Medulla oblongata (tissue), 1 donor: ENCODE measurements at regions not wholly inside any gene's neighbourhood (a gene's known extent, or its start where the extent isn't known, plus 50 kb on each side); places are given as distances from the start of the nearest gene placed in this dataset.
"Not testable (repeated sequence)": the region's sequence is repeated elsewhere in the genome, so short reads cannot be mapped to it uniquely, and the experiment has no call there.

Experiments used
- DNase-seq: peaks from one replicate; pipeline ENCODE4 v3.0.0-alpha.2; 2015; ENCODE audit errors: extremely low spot score

DNA sequence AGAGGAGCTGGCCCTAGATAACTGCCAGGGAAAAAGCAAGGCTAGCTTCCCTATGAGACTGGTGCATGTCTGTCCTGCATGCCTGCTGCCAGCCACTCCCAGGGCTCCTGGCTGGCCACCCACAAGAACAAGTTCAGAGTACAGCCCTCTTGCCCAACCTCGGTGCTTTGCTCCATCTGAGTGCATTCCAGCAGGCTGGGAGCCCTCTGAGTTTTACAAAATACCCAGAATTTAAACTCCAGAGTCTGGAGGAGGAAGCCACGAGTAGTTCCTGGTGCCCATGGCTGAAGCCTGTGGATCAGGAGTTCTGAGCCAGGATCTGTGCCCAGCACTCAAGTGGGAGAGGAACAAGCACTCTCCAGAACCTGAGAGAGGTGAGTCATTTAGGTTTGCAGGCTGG, 111.6 kb downstream of the MAGEE2 start:
- DNase-seq = no peak

DNA sequence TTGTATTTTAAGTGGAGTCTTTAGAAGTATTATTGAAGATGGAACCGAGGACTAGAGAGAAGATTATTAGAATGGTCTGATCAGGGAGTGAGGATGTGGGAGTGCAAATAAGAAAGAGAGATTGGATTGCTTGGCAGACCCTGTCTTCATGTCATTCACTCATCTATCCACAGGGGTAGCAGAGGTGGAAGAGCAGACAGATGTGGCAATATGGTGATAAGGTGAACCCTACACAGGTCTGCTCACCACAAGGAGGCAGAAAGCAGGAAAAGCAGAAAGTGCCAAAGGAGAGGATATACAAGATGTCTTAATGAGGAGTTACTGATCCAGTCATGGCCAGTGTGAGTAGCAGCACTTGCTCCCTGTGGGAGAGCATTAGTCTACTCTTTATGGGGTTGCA, 129.4 kb downstream of the MAGEE2 start:
- DNase-seq = no peak

- no peak for DNase-seq
These were observed 127.0 kb upstream of the ZDHHC15 start for GRCh38 chrX:75649829-75650228.

- DNase-seq = no peak
These were observed 126.2 kb upstream of the ZDHHC15 start for GRCh38 chrX:75648803-75649588.

DNA sequence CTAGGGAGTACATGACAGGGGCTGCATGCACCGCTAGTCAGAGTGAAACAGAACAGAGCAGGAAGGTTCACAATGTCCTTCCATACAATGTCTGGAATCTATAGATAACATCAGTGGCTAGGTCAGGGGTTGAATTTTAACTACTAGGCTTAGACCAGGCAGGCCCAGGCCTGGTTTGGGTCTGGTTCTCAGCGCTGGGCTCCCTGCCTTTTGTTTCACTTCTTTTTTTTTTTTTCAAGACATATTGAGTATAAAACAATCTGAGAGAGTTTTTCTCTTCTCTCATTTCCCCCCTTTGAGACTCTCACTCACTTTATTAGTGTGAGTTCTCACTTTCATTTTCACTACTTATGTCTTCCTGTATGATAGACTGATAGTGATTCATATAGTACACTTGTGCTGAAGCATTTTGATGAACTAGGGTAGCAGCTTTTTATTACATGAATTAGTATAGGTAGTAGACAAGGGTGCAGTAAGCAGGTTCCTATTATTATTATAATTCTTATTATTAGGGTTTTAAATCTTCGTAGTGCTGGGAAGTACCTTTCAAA, 120.0 kb upstream of the ZDHHC15 start:
- DNase-seq = no peak

- peak; percentile 2 for DNase-seq
These were observed 115.5 kb upstream of the ZDHHC15 start for GRCh38 chrX:75638332-75638731.

DNA sequence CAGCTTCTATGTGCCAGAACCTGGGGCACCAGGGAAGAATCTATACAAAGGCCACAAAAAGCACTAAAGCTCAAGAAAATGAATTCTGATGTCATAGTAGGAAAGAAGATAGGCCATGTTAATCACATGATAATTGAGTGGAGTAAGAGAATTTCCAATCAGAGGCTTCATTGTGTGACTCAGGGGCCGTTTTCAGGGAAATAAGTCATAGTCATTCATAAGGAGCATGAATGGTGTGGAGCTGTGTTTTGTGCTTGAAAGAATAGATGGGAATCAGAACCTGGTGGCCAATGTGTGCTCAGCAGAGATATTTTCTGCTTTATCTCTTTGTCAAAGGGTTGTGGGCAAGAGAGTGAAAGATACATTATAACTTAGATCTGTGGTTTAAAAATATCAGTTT, 102.4 kb upstream of the ZDHHC15 start:
- peak; percentile 2 for DNase-seq

DNA sequence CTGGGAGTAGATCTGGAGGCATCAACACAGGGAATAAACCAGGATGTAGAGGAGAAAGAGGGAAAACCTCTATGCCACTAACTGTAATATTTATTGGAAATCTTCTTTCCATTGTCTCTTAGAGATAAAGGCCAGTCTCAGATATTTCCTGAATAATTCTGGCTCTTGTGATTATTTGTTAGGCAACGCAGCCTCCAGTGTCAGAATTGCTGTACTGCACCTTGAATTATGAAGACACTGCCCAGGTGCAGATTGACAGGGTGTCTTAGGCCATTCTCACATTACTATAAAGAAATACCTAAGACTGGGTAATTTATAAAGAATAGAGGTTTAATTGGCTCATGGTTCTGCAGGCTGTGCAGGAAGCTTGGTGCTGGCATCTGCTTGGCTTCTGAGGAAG, 100.7 kb upstream of the ZDHHC15 start:
- no peak for DNase-seq

GRCh38 chrX:75609406-75609805, 86.6 kb upstream of the ZDHHC15 start:
- DNase-seq = no peak

GRCh38 chrX:75603833-75604232, 81.0 kb upstream of the ZDHHC15 start:
- peak; percentile 37 for DNase-seq

DNA sequence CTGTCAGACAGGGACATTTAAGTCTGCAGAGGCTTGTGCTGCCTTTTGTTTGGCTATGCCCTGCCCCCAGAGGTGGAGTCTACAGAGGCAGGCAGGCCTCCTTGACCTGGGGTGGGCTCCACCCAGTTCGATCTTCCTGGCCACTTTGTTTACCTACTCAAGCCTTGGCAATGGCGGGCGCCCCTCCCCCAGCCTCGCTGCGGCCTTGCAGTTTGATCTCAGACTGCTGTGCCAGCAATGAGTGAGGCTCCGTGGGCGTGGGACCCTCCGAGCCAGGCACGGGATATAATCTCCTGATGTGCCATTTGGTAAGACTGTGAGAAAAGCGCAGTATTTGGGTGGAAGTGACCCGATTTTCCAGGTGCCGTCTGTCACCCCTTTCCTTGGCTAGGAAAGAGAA, 79.2 kb upstream of the ZDHHC15 start:
- not testable (repeated sequence) for DNase-seq

DNA sequence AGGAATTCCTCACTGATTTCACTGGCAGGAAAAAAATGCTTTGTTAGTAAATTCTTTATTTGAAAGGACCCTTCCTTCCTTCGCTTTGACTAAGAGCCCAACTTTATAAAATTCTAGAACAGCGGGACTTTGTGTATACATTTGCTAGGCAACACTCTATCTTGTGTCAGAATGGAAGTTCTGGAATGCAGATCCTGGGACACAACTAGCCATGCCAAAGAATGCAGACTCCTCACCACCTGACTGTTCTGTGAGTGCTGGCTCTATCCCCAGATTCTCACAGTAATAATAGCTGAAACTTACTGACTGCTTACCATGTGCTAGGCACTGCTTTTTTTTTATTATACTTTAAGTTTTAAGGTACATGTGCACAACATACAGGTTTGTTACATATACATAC, 73.3 kb upstream of the ZDHHC15 start:
- DNase-seq = peak; percentile 36

GRCh38 chrX:75593186-75593585, 70.3 kb upstream of the ZDHHC15 start:
- DNase-seq = peak; percentile 5

DNA sequence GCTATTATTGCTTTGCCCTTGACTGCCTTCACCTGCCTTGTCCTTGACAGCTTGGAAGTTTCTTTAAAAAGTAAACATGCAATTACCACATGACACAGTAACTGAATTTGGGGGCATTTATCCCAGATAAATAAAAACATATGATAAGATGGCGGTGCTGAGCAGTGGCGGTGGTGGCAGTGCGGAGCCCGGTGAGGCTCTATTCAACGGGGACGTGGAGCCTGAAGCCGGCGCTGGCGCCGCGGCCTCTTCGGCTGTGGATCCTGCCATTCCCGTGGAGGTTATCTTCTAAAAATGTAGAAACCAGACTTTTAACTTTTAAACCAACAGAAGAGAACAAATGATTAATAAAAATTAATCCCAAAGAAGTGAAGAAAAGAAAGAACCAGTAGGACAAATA, 59.7 kb upstream of the ZDHHC15 start:
- DNase-seq = no peak
